GM21619 (cell line): ENCODE measurements at regions not wholly inside any gene's neighbourhood (a gene's known extent, or its start where the extent isn't known, plus 50 kb on each side); places are given as distances from the start of the nearest gene placed in this dataset.

Source experiments
- ATAC-seq: cut with Tn5 transposase; IDR thresholded peaks from one replicate; pipeline ENCODE4 v1.9.1; 2021; ENCODE audit not compliant: unreplicated experiment

DNA sequence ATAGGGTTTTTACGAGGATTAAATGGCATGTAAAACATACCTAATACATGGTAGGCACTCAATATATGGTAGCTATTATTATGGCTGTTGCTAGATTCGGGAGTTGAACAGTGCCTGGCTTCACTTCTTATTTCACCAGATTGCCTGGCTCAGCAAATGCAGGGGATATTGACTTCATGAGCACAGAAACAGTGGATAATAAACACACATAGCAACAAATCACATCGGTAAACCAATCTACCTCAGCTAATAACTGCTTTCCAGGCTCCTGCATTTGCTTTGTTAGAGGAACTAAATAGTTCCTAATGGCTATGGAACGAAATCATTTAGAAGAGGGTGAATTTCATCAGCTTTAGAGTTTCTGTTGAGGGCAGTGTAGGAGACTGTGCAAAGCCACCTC, 105.2 kb upstream of the TMCC3 start:
- ATAC-seq, result no peak

DNA sequence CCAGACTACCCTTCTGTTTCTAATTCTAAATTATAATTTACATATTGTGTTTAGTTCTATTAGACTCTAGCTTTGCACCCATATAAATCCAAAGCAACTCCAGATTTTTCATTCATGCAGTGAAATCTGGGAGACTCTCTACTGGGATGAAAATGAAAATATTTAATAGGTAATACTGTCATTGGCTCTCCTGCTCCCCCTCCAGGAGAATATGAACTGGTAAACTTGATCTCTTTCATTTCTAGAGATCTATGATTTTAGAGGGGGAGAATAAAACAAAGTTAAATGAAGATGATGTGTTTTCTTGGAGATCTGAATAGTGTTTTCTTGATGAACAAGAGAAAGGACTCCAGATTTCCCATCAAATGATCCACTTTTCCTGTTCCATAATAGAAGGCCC, 104.3 kb upstream of the TMCC3 start:
- ATAC-seq, result no peak

DNA sequence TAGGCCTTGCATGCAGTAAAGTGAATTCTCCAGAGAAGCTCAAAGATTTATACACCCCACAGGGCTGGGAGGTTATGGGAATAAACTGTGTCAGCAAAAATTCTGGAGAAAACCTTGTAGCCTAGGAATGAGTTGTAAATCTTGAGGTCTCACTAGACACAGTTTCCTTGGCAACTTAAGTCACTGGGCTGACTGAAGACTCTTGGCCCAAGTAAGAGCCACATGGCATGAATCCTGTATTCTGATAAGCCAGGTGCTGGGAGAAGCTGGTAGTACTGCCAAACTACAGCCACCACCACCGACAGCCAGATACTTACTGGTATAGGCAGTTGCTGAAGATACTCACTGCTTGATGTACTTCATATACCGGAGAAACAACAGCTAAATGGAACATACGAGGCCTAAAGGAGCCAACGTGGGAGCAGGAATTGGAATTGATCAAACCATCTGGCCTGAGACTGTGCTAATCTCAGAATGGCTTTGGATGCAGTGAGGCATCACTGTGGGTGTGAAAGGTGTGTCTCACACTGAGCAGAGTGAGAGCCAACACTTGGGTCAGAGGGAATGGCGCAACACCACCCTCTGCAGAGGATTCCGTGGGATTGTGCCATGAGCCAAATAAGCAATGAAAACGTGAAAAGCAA, 102.8 kb upstream of the TMCC3 start:
- ATAC-seq, result no peak

DNA sequence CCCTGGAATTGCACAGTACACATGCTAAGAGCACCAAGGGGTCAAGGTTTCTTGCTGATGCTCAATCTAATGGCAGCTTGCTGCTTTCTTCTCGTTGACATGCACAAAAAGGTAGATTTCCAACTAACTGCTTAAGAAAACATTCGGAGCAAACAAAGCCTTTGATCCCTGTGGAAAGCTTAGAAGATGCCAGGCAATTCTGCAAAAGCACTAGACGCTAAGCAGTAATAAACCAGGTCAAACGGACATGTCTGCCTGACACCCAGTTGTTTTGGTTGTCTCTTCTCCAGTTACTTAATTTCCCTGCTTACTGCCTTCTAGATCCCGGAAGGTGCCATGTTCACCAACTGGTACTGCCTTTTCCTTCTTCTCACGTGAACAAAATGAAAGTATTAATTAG, 100.5 kb upstream of the TMCC3 start:
- ATAC-seq, result no peak

DNA sequence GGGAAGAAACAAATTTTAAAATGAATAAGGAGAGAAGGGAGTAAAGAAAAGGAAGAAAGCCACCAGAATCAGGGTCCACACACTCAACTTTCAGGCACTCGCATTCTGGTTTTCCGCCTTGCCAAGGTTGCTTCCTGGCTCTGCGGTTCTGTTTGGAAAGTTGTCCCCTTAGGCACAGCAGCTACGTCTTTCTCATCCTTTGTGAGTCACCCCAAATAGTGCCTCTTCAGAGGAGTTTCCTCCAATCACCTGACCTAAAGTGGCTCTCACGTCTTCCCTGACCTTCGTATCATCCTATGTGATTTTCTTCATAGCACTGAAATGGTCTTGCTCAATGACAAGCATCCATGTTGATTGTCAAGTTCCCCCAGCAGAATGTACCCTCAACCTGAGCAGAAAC, 99.5 kb upstream of the TMCC3 start:
- no peak for ATAC-seq

DNA sequence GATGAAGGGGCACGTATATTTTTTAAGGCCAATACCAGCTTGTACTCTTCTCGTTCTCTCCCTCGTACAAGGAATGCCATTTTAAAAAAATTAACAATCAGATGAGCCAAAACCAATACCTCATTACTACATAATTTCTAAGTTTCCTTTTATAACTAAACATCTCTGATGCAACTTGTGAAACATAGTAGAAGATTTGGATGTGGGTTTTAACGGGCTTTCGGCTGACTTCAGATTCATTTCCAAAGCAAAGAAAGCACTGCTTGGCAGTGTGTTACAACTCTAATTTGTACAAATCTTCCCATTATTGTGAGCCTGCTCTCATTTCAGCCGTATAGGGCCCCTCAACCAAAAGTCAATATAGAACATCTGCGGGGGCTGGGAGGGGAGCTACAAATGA, 99.1 kb upstream of the TMCC3 start:
- no peak for ATAC-seq

DNA sequence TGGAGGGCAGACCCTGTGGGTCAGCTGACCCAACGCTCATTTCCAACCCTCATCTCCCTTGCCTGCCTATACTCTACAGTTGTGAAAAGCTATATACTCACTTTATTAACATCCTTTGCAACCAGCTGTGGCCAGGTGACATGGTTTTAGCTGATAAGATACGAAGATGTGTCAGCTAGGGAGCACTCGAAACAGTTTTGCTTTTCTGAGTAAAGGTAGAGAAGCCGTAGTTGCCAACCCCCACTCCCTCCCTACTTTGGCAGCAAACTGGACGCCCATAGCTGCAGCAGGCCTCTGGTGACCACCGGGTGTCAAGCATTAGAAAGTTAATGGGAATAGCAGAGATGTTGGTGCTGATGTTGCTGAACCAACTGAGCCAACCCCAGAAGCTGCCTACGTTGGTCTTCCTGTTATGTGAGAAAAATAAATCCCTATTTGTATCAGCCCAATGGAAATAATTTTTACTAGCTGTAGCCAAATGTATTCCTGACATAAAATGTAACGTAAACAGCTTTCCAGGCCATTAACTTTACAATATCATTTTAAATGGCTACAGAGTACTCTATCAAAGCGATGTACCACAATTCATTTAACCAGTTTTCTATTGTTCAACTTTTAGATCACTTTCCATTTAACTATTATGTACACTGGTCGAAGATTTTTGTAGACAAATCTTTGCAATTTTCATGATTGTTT, 98.5 kb upstream of the TMCC3 start:
- ATAC-seq, result no peak

DNA sequence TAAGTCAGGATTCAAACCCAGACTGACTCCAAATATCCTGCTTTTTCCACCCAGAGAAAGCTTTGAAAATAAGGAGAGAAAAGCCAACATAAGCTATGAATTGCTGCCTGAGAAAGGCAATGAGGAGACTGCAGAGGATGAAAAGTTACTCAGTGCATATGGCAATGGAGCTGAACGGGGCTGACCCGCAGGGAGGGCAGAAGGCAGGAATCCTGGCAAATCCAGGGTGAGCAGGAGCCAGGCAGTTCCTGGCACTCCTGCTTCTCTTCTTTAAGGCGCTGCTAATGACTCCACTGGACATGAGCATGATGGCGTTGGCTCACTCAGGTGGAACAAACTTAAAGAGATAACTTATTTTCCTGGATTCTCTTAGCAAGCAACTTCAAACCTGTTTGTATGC, 95.2 kb upstream of the TMCC3 start:
- no peak for ATAC-seq

DNA sequence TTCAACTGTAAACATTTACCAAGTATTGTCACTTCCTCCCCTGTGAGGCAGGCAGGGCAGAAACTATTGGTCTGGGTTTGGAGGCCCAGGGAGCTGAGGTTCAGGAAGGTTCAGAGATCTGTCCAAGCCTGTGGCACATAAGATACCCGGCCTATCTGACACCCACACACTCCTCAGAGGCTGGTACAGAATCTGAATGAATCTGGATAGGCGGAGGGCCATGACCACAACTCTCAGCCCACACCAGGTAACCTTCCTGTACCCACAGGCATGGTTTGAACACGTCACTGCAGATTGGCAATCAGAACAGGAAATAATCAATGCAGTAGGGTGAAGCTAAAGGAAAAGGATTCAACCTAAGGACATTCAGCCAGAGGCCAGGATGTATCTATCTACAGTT, 92.8 kb upstream of the TMCC3 start:
- no peak for ATAC-seq

DNA sequence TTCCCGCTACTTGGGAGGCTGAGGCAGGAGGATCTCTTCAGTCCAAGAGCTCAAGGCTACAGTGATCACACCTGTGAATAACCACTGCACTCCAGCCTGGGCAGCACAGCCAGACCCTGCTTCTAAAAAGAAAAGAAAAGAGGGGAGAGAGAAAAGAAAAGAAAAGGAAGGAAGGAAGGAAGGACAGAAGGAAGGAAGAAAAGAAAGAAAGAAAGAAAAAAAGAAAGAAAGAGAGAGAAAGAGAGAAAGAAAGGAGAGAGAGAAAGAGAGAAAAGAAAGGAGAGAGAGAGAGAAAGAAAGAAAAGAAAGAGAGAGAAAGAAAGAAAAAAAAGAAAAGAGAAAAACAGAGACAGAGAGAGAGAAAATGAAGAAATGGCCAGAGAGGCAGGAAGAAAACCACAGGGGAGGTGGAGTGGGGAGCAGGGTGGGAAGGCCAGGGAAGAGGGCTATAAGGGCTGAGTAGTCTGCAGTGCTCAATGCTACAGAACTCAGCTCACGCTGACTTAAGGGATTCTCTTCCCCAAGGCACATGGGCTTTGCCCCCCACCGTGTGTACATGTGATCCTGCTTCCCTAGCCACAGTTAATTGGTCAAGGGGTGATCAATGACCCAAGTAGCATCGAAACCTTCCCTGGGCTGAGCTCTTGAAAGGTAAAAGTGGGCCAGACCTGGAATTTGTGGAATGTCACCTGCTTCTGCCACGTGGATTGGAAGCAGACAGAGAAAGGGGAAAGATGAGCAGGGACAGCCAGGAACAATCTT, 90.4 kb upstream of the TMCC3 start:
- ATAC-seq, result no peak

DNA sequence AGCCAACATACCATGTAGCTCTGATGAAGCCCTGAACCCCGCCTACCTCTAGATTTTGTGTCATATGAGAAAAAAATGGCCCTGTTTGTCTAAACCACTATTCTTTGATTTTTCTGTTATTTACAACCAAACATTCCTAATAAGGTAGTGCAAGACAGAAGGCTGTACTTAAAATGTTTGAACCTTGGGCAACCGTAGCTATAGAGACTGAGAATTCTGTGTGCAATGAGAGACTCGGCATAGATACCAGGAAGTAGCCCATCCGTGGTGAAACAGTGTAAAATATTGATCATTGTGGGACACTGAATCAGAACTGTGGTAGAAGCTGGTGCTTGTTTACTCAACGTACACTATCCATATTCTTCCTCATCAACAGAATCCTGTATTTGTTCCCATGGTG, 86.5 kb upstream of the TMCC3 start:
- no peak for ATAC-seq

DNA sequence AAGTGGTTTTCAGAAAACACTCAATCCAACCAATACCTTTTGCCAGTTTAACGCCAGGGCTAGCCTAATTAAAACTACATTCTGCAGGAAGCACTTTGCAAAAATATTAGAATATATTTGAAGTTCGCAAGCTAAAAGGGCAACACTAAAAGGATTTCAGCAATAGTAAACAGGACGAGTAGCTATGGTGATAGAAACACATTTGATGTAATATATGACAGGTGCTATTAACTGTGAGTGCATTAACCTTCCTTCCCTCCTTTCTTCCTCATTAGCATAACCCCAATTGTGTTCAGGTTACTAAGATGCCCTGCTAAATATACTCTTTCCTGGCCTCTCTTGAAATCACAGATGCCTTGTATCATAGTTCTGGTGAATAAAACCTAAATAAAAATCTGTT, 85.6 kb upstream of the TMCC3 start:
- ATAC-seq, result no peak

DNA sequence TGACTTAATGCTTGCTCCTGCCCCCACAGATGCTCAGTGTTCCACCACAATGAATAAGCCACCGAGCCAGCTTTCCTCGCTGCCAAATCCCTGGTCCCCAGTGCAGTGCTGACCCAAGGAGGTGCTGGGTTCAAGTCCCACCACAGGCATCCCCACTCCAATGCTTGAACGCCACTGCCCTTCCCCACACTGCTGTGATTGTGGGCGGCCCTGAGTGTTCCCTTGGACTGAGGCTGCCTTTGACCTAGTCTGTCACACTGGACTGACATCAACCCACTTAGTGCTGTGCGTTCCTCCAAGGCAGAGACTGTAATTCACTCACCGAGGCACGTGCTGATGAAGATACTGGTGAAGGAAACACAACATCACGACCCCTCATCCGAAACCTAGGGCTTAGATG, 83.4 kb upstream of the TMCC3 start:
- no peak for ATAC-seq

DNA sequence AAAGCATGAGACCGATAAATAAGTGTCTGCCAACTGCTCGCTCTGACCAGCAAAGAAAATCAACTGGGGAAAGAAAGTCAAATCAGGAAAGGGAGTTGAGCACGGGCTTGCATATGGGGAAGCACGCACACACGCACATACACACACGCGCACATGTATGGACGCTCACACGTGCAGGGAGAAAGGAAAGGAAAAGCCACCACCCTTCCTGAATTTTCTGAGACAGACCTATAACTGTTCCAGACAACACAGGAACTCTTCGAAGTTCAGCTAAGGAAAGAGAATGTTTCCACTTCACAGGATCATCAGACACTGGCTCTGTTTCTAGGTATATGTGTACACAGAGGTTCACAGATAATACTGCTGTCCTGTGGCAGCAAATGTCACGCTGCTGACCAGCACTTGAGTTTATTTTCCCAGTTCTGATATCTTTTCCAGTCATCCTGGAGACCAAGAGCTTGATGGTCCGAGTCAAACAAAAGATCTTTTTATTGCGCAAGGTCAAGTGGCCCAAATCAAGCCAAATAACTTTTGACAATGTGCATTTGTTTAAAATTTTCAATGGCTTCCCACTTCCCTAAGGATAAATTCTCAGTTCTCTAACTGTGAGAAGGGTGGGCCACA, 82.1 kb upstream of the TMCC3 start:
- ATAC-seq, result no peak

DNA sequence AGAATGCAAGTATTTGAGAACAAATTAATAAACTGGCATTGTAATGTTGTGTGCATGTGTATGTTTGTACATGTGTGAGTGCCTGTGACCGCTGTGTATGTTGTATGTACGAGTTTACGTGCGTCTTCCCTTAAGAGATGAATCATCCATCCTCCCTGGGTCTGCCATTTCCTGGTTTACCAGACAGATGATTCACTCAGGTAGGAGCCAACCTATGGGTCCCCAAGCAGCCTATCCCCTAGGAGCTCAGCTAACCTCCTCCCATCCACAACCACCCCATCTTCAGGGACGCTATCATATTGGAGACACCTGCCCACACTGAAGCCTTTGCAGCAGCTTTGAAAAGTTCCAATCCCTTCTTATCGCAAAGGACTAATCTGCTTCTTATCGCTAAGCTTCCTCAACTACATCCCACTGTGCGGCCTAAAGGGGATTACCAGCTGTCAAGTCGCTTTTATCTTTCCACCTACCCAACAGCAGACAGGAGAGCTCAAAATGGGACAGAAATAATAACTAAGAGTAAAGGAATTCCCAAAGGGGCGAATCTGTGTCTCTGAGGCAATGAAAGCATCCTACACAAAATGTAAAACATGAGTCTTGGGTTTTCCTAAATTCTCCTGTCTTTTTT, 81.5 kb upstream of the TMCC3 start:
- ATAC-seq, result no peak

DNA sequence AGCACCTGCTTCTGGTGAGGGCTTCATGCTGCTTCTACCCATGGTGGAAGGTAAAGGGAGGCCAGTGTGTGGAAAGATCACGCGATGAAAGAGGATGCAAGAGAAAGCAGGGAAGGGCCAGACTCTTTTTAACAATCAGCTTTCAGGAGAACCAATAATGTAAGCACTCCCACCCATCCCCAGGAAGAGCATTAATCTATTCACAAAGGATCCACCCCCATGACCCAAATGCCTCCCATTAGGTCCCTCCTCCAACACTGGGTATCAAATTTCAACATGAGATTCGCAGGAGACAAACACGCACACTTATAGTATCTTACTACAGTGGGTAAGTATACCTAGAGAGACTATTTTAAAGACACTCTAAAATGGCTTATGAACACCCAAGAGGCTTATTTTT, 80.5 kb upstream of the TMCC3 start:
- no peak for ATAC-seq

DNA sequence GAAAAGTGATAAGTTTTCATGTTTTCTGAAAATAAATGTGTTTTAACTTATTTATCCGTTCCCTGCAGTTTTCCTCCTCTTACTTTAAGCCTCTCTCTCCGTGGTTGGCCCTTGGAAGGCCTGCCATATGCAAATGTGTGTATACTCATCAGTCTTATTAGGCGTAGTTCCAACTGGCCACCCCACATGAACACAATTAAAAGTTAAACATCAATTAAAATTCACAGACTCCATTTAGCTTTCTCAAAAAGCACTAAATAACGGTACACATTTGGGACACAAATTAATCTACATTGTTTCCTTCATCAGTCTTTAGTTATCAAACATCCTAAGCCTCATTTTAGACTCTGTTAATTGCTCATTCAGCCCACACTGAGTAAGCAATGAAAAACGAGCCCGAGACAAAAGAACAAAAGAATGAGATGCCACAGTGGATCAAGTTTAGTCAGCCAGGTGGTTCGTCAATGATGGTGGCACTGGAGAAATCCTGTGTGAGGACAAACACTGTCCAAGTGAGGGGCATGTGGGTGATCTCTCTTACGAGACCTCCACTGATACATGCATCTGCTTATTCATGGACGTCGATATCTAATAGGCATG, 76.0 kb upstream of the TMCC3 start:
- ATAC-seq, result no peak

DNA sequence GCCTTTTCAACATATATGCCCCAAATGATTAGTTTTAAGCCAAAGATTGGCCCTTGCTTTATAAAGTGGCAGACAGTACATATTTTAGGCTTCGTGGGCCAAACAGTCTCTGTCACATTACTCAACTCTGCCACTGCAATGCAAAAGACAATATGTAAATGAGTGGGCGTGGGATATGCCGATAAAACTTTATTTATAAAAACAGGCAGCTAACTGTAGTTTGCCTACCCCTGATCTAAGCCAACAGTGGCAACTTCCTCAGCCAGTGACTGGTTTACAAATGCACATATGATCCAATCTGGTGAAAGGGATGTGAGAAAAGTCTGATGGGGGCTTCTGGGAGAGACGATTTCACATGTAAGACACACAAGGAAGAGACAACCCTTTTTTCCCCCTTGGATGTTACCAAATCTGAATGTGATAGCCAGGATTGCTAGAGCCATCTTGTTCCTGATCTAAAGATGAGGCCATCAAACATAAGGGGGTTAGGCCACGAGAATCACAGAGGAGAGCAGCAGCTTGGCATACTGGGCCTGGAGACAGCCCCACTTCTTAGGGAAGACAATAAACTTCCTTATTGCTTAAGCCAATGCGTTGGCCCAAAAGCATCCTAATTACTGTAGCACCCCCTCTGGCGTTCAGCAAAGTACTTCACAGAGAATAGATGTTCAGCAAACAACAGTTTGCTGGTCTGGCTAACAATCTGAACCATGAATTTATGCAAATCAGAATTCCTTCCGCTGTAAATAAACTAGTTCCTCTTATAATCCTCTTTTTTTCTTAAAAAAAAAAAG, 75.2 kb upstream of the TMCC3 start:
- ATAC-seq, result no peak

DNA sequence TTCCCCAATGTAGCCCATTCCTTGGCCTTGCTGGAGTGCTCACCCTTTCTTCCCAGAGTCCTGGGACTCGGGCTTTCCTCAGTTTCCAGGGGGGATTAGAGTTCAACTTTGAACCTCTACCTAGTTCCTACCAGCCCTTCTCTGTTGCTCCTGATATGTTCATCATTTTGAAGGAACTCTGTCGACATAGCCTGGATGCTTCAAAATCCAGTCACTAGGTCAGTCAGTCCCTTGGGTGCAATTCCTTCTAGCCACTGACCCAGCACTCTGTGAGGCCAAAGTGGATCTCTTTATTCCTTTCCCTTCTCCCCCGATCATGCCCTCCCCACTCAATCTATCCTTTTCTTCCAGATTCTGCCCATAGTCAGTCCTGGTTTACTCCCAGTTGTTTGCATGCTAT, 72.3 kb upstream of the TMCC3 start:
- no peak for ATAC-seq

DNA sequence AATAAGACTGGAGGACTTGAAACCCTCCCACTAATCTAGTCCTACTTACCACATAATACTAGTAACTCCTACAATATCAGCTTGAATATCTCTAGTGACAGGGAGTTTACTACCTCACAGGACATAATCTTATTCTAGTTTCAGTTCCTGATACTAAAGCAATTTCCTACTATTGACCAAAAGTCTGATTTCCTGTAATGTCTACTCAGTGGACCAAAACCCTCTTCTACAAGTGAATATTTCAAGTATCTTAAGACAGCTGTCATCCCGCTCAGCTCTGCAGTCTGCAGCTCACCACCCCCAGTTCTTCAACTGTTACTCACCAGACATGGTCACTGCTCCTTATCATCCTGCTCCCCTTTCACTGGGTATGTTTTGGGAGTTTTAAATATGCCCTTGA, 70.8 kb upstream of the TMCC3 start:
- peak; percentile 87 for ATAC-seq
